ENCODE measurements at regions not wholly inside any gene's neighbourhood (a gene's known extent, or its start where the extent isn't known, plus 50 kb on each side); places are given as distances from the start of the nearest gene placed in this dataset.
"Not testable (repeated sequence)": the region's sequence is repeated elsewhere in the genome, so short reads cannot be mapped to it uniquely, and the experiment has no call there.

DNA sequence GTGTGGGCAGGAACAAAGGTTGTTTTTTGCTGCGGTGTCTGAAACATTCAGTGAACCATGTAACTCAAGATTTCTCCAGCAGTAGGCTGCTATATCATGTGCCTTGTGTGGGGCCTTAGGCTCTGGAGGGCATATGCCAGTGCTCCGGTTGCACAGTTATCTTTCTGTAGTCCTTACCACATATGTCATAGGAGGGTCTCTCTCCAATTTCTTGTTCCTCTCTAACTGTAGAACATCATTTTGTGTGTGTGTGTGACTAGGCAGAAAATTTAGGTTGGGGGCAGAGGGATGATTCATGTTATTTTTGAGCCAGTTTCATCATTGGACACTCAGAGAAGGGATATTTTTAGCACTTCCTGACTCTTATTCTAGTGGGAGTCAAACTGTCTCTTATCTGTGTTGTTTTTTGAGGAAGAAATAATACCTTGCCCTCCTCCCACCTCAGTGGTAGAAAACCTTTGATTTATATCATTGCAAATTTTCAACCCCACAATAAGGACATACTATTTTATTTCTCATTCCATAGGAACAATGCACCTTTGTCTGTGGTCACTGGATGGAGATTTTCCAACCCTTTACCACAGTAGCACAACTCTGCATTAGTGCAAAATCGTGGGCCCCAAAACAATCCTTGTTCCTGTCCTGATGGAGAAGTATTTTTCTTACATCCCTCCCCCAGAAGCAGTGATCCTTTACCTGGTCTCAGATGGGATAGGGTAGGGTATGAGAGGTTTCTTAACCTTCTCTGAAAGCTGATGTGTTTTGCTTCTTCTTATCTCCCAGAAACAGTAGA, 113.9 kb downstream of the CCDC74A start:
- DNase-seq: no peak

DNA sequence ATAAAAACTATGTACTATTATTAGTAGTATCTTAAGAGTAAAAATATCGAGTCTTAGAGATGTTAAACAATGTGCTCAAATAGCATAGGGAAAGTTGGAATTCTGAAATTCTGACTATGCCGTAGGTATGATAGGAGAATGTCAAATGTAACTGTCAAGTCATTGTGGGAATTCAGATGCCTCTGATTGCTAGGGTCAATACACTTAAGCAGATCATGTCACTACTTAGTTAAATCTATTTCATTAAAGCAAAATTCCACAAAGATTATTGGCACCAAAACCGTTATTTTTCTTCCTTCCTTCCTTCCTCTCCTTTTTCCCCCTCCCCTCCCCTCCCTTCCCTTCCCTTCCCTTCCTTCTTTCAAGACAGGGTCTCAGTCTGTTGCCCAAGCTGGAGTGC, 115.5 kb downstream of the CCDC74A start:
- DNase-seq: not testable (repeated sequence)

DNA sequence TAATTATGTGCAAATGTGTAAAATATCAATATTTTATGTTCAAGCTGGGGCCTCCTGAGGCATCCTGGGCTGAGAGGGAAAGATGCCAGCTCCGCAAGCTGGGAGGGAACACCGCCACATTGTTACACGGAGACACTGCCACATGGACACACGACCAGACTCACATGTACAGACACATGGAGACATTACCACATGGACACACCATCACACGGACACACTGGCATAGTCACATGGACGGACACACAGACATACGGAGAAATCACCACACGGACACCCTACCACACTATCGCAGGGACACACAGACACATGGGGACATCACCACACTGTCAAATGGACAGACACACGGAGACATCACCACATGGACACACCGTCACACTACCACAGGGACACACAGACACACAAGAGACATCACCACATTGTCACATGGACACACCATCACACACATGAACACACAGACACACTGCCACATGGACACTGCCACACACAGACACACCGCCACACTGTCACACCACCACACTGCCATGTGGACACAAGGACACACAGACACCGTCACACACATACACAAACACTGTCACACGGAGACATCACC, 117.6 kb downstream of the CCDC74A start:
- no peak for DNase-seq

DNA sequence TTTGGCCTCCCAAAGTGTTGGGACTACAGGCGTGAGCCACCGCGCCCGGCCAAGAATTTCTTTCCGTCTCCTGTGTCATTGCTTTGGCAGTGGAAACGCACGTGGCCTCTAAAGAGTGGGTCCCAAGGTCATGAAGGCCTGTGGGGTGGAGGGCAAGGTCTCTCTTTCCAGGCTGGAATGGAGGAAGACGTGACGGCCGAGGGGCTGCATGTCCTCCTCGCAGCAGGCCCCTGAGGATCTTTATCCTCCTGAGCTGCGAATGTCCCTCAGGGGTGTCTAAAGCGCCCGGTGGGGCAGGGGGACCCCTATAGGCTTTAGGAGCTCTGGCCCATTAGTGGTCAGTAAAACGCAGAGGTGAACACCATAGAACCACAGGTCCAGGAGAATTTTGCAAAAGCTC, 118.5 kb downstream of the CCDC74A start:
- not testable (repeated sequence) for DNase-seq

DNA sequence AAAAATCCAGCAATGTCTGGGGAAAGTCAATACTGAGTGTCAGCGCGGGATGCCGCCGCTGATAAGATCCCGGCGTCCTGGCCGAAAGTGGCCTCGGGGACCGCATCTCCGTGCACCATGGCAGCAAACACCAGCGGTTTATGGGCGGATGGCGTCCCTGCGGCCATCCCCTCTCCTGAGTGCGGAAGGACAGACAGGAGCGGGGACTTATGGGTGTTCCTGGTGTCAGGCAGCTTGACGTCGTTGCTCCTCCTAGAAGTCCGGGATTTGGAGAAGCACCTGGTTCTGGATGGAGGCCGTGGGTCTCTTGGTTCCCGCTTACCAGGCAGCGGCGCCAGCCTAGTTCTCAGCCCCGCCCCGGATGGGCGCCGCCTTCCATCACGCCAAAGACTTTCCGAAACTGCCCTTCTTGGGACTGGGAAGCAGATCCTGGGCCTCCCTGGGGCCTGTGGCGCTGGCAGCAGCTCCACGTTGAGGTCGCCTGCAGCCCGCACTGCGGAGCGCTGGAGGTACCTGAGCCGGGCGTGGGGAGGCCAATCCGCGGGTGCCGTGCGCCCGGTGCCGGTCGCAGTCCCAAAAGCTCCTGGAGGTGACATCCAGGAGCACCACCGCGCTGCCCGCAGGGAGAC, 119.1 kb downstream of the CCDC74A start:
- DNase-seq: no peak

DNA sequence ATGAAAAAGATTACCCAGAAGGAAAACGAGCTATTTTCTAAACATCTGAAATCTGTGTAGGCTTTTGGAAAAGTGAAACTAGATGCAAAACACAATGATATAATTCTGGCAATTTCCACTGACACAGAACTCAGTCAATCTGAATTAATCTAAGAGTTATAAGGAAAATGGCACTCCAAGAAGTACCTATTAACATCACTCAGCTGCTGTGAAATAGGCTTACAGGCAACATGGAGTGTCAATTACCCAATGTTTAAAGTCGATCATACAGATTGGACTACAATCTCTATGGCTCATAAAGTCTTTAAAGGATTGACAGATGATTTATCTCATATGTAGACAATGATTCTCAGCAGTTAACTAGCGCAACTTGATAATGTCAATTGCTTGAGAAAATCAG, 120.9 kb downstream of the CCDC74A start:
- DNase-seq: not testable (repeated sequence)

DNA sequence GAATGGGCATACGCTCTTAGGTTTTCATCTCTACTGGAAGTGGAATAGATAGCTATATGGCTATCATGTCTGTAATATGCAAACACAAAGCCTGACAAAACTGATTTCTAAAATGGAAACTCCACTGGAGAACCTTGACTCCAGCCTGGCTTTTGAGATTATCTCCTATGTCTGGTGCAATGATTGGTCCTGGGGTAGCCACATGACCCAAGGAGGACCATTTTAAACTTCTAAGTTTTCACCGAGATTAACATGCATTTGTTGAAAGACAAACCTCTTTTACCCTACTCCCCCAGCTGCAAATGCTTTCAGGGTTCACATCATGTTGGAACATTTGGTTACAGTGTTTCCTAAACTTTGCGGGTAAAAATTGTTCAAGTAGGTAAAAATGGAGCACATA, 124.6 kb downstream of the CCDC74A start:
- DNase-seq: not testable (repeated sequence)

DNA sequence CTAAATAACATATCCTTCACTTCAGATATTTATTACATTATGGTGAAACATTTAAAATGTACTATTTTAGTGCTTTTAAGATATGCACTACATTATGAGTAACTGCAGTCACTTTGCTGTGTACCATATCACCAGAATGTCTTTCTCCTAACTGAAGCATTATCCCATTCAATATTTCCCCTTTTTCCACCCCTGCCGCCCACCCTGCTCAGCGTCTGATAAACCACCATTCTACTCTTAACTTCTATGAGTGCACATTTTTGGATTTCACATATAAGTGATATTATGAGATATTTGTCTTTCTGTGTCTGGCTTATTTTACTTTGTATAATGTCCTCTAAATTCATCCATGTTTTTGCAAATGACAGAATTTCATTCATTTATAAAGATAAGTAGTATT, 126.4 kb downstream of the CCDC74A start:
- not testable (repeated sequence) for DNase-seq

DNA sequence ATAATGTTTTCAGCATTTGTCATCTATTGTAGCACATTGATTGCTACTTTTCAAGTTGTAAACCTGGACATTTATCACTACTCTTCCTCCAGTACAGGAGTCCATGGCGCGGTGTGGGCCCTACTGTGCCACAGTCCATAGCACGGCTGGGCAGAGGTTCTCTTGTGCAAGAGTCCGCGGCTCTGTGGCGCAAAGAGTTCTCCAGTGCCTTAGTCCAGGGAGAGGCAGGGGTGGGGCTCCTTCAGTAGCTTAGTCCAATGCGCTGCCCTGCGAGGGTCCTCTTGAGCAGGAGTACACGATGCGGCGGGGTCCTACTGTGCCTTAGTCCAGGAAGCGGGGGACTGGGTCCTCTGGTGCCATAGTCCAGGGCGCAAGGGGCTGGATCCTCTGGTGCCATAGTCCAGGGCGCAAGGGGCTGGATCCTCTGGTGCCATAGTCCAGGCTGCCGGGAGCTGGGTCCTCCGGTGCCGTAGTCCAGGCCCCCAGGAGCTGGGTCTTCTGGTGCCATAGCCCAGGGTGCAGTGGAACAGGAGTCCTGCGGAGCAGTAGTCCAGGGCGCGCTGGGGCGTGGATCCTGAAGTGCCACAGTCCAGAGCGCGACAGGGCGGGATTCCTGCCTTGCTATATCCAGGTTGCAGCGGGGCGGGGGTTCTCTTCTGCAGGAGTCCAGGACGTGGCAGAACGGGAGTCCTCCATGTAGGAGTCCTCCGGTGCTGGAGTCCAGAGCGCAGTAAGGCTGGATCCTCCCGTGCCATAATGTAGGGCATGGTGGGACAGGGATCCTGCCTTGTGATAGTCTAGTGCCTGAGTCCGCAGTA, 129.3 kb downstream of the CCDC74A start:
- no peak for DNase-seq

DNA sequence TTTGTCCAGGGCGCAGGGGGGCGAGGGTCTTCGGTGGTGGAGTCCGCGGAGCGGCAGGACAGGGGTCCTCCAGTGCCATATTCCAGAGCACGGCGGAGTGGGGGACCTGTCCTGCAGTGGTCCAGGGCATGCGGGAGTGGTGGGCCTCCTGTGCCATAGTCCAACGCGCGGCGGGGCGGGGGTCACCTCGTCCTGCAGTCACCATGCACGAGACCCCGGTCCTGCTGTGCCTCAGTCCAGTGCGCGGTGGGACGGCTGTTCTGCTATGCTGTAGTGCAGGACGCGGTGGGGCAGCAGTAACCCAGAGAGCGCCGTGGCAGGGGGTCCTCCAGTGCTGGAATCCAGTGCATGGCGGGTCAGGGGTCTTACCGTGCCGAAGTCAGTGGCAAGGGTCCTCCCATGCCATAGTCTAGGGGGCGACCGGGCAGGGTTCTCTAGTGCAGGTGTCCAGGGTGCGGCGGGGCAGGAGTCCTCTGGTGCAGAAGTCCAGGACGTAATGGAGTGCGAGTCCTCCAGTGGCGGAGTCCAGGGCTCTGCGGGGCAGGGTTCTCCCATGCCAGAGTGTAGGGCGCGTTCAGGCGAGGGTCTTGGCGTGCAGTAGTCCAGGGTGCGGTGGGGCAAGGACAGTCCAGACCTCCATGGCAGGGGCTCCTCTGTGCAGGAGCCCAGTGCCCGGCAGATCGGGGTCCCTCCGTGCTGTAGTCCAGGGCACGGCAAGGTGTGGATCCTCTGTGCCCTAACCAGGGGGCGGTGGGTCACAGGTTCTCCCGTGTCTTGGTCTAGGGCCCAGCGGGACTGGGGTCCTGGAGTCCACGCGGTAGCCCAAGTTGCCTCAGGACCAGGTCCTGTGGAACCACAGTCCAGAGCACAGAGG, 130.4 kb downstream of the CCDC74A start:
- no peak for DNase-seq

DNA sequence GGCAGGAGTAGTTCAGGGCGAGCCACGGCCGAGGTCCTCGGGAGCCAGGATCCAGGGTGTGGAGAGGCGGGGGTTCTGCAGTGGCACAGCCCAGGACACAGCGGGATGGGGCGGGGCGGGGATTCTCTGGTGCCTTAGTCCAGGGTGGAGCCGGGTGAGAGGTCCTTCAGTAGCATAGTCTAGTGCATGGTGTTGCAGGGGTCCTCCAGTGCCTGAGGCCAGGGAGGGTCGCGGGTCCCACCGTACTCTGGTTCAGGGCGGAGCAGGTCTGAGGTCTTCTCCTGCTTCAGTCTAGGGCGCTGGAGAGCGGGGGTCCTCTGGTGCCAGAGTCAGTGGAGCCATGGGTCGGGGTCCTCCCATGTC, 131.1 kb downstream of the CCDC74A start:
- no peak for DNase-seq

DNA sequence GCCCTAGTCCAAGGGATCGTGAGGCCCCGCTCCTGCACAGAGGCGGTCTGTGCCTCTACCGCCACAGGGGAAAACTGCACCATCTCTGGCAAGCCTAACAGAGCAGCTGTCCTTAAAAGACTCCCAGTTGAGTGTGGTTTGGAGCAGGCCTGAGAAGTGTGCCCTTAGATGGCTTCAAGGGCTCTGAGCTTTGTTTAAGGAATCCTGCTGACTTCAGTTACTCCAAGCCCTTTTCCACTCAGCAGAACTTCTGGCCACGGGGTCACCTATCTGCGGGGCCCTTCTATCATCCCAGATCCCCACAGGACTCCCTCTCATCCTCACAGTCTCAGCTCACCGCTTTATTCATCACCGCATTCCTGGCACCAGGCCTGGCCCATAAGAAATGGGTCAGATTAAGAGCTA, 131.5 kb downstream of the CCDC74A start:
- no peak for DNase-seq

DNA sequence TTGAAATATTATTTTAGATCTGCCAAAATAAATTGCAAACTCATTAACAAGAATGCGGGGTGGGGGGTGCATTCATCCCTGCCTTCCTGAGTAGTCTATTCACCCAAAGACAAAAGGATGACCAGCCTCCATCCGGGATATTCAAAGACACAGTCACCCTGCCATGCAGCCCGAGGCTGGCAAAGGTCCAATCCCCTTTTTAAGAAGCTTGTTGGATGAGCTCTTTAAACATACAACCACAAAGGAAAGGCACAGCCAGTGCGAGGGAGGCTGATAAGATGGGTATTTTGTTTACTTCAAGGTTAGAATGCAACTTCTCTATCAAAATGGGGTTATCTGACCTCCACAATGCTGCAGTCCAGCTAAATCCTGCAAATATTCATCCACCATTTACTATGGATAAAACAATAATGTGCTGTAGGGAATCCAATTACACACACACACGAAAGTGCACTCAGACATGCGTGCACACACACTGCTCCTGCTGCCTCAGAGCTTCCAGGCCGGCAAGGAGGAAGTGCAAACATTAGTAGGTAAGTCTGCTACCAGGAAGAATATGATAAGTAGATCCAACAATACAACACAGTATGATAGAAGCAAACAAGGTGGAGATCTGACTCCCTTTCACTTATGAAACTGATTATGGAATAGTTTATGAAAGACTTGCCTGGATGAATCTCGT, 133.6 kb downstream of the CCDC74A start:
- DNase-seq: not testable (repeated sequence)

DNA sequence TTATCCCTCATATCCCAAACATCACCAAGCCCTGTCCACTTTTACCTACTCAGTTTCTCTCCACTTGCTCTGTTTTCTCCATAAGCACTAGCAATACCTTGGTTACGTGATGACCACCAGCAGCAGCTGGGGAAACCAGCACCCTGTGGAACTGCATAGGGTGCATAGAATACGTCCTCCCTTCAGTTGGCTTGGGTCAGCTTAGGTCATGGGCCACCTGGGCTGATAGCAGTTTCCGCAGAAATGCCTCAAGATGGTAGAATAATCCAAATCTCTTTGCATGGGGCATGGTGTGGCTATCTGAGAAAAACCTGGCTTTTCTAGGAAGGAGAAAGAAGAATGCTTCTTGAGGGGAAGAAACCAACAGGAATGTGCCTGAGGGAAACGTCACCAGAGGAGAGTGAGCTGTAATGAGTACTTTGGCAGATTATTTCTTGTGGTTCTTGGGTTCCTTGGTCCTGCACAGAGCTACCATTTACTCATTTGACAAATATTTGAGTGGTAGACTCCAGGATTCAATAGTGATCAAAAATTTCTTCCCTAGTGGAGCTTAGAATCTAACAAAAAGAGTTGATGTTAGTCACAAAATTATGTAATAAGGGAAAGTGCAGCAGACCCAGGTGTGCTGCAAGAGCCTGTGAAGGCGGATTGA, 134.3 kb downstream of the CCDC74A start:
- not testable (repeated sequence) for DNase-seq

DNA sequence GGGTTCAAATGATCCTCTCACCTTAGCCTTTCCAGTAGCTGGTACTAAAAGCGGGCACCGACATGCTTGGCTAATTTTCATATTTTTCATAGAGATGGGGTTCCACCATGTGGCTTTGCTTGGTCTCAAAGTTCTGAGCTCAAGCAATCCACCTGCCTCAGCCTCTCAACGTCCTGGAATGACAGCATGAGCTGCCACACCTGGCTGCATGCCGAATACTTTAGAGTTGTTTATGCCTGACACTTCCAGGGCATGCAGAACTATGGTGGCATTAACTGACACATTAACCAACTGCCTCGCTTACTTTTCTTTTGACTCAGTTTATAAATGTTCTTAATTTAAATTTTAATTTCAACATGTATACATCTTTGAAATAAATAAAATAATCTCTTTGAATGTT, 135.8 kb downstream of the CCDC74A start:
- not testable (repeated sequence) for DNase-seq

DNA sequence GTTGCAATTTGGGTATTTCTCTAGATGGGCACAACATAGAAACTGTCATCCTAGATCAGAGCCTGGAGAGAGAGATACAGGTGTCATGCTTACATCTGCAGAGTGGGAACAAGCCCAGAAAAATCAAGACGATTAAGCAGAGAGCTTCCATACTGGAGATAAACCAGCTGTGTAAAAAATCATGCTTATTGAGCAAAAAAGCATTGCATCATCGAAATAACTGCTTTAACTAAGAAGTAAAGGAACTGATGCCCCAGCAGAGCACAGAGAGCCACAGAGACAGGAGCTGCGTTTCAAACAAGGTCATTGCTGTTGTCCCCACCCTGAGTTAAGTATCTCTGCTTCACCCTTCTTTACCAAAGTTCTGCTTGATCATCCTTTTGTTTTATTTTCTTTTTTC, 138.0 kb downstream of the CCDC74A start:
- DNase-seq: not testable (repeated sequence)

DNA sequence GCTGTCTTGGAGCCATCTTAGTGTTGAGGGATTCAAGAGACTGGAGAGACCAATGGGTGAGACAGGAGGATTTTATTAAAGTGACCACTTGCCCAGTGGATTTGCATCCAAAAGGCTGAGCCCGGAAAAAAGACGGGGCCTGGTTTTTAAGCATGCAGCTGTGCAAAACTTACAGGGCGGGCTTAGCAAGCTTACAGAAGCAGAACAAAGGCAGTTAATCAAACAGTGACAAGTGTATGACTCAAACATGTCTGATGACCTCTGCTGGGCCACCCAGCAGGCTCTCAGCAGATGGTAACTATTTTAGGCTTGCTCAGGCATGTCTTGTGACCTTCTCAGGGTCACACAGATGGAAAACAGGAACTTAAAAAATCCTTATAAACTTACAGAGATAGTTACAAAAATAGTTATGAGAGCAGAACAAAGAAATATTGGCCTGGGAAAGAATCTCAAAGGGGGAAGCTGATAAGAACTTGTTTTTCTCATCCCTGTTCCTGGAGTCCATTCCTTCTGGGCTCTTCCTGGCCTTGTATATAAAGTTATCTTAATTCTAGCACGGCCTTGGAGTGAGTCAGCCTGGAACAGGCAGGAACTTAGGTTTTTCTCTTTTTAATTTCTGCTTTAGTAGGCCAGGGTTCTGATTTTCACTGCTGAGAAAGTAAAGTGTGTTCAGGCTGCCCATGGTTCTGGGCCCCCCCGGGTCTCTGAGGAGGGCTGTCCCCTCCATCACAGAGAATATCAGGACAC, 141.3 kb downstream of the CCDC74A start:
- DNase-seq: not testable (repeated sequence)

DNA sequence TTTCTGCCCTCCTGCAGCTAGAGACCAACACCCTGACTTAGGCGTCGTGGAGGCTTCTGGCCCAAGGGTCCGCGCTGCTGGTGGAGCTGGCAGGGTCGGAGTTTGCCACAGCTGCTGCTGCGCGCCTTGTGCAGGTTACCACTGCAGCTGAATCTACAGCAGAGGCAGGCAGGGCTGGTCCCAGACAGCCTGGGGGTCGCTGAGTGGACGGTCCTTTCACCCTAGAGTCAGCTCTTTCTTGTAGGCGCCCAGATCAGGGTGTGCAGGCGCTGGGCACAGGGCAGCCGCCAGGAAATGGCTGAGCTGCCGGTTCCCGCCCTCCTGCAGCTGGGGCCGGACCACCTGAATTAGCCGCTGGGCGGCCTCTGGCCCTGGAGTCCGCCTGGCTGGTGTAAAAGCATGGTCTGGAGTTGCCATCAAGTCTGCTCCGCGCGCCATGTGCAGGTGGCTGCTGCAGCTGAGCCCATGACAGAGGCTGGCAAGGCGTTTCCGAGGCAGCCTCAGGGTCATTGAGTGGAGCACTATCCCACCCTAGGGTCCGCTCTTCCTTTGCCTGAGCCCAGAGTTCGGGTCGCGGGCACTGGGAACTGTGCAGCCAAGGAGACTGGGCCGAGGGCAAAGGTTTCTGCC, 144.3 kb downstream of the CCDC74A start:
- not testable (repeated sequence) for DNase-seq

DNA sequence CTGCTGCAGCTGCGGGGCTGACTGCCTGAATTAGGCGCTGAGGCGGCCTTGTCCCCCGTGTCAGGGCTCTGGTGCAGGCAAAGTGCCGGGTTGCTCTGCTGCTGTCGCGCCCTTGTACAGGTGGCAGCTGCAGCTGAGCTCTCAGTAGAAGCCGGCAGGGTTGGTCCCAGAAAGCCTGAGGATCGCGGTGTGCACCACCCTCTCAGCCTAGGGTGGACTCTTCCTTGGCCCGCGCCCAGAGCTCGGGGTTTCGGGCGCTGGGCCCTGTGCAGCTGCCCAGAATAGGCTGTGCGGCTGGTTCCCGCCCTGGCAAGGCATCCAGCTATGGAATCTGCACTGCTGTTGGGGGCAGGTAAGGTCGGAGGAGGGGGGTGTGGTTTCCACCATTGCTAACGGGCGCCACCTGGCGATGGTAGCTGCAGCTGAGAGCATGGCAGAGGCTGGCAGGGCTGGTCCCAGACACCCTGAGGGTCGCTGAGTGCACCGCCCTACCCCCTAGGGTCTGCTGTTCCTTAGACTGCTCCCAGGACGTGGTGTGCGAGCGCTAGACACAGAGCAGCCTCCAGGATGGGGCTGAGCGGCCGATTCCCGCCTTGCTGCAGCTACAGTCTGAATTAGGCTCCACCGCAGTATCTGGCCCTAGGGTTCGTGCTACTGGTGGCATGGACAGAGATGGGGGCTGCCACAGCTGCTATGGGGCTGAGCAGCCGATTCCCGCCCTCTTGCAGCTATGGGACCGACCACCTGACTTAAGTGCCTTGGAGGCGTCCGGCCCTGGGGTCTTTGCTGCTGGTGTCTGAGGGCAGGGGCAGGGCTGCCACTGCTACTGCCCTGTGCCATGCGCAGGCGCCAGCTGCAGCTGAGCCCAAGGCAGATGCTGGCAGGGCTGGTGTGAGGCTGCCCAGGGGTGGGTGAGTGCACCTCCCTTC, 145.0 kb downstream of the CCDC74A start:
- peak; percentile 50 for DNase-seq
